Thoracic aorta (tissue), 2 donors: ENCODE measurements at regions not wholly inside any gene's neighbourhood (a gene's known extent, or its start where the extent isn't known, plus 50 kb on each side); places are given as distances from the start of the nearest gene placed in this dataset.

Experiments used
- ATAC-seq: fragments of 150-250 bp; one replicate; pipeline ENCODE4 v1.8.0; 2017; ENCODE audit warnings: low read depth; ENCODE audit not compliant: insufficient number of reproducible peaks, low FRiP score
- DNase-seq: peaks from one replicate; pipeline ENCODE4 v3.0.0-alpha.2; 2020; ENCODE audit warnings: low spot score
- H3K27ac ChIP-seq, 2 donors: fragments of 200-600 bp; sonication (generic); 1 replicate in 1 of 2; 2 replicates in 1 of 2; pipeline ENCODE4 v1.5.1; 2016; ENCODE audit warnings: mild to moderate bottlenecking in 2 of 2, moderate library complexity in 2 of 2
- H3K27me3 ChIP-seq: fragments of 200-600 bp; sonication (generic); replicated peaks from 2 replicates; pipeline ENCODE4 v1.6.0; 2016; ENCODE audit warnings: mild to moderate bottlenecking; ENCODE audit not compliant: insufficient read depth
- H3K36me3 ChIP-seq: fragments of 200-600 bp; sonication (generic); one replicate; pipeline ENCODE4 v1.5.1; 2016
- H3K4me1 ChIP-seq, 2 donors: fragments of 200-600 bp; sonication (generic); 1 replicate in 1 of 2; 2 replicates in 1 of 2; pipeline versions ENCODE4 v1.5.1 to v1.6.0; 2016; ENCODE audit warnings: low read depth in 2 of 2, mild to moderate bottlenecking in 1 of 2; ENCODE audit not compliant: control insufficient read depth in 1 of 2
- H3K4me3 ChIP-seq: fragments of 200-600 bp; sonication (generic); 2 replicates; pipeline ENCODE4 v1.5.1; 2016; ENCODE audit warnings: mild to moderate bottlenecking
- H3K9me3 ChIP-seq: fragments of 200-600 bp; sonication (generic); 2 replicates; pipeline ENCODE4 v1.5.1; 2016
- CTCF ChIP-seq: fragments of 200-600 bp; sonication (generic); IDR thresholded peaks from one replicate; pipeline ENCODE4 v1.5.1; 2019; ENCODE audit warnings: antibody characterized with exemption

DNA sequence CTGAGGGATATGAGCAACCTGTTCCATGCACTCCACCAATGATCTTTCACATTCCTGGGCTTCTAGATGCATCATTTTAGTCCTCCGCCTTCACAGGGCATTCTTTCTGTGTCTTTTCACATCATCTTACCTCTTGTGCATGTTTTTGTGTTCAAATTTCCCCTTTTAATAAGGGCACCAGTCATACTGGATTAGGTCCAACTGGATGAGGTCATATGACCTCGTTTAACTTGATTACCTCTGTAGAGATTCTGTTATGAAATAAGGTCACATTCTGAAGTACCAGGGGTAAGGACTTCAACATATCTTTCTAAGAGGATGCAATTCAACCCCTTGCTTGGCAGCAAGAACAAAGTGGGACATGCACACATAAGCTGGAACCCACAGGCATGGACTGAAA is 335.3 kb upstream of the TLE4 start:
- no peaks in the 10 kb centered on the region for H3K27me3 ChIP-seq
- H3K9me3 ChIP-seq: no peaks in the 10 kb centered on the region
- no peak overlapping the region for H3K4me3 ChIP-seq
- ATAC-seq: no peak
- no peaks in the 10 kb centered on the region for H3K4me1 ChIP-seq
- H3K36me3 ChIP-seq: no peaks in the 10 kb centered on the region
- no peak overlapping the region for H3K27ac ChIP-seq
- no peak for TF ChIP-seq CTCF
- DNase-seq: no peak

GRCh38 chr9:79237861-79238260 is 333.9 kb upstream of the TLE4 start:
- H3K9me3 ChIP-seq: no peaks in the 10 kb centered on the region
- H3K36me3 ChIP-seq: no peaks in the 10 kb centered on the region
- H3K4me1 ChIP-seq: no peaks in the 10 kb centered on the region
- no peak overlapping the region for H3K27ac ChIP-seq
- H3K4me3 ChIP-seq: no peak overlapping the region
- TF ChIP-seq CTCF: no peak
- H3K27me3 ChIP-seq: no peaks in the 10 kb centered on the region
- ATAC-seq: no peak
- DNase-seq: no peak

DNA sequence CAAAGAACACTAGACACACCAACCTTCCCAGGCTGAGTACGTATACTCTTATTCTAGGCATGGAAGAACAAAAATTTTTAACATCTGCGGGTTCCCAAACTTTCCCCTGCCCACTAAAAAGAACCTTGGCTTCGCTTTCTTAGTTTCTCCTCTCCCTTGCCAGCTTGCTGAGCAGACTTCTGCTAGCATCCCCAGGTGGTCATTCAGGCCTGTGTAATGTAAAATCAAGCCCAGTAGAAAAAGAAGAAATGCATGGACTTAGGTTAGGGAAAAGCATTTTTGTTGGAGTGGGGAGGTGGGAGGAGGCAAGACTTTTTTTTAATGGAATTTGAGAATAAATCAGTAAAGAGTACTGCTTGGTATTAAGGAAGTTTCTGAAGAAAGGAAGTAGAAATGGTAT is 331.0 kb upstream of the TLE4 start:
- no peak overlapping the region for H3K27ac ChIP-seq
- H3K36me3 ChIP-seq: no peaks in the 10 kb centered on the region
- no peaks in the 10 kb centered on the region for H3K27me3 ChIP-seq
- ATAC-seq (no peak), DNase-seq (no peak)
- H3K9me3 ChIP-seq: no peaks in the 10 kb centered on the region
- no peak for TF ChIP-seq CTCF
- no peaks in the 10 kb centered on the region for H3K4me1 ChIP-seq
- H3K4me3 ChIP-seq: no peak overlapping the region

DNA sequence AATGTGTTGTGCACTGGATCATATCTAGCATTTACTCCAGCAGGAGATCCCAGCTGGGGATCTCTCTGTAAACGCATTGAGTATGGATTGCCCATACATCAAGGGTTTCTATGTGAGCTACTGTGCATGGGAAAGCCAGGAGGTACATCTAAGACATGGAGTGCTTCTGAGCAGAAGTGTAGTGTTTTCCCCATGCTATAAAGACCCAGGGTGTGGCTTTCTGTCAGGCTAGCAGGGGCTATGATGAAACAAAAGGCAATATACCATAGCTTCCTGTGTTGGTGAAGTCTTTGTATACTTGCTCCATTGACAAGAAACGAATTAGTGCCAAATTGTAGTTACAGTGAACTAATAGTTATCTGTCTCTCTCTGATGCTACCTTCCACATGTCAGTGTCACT is 329.3 kb upstream of the TLE4 start:
- ATAC-seq (no peak), DNase-seq (no peak)
- H3K4me3 ChIP-seq: no peak overlapping the region
- no peak for TF ChIP-seq CTCF
- no peaks in the 10 kb centered on the region for H3K4me1 ChIP-seq
- no peak overlapping the region for H3K27ac ChIP-seq
- no peaks in the 10 kb centered on the region for H3K27me3 ChIP-seq
- no peaks in the 10 kb centered on the region for H3K9me3 ChIP-seq
- H3K36me3 ChIP-seq: no peaks in the 10 kb centered on the region

GRCh38 chr9:79246170-79246569 is 325.6 kb upstream of the TLE4 start:
- Histone ChIP-seq H3K36me3 (no peaks in the 10 kb centered on the region), H3K4me1 (no peaks in the 10 kb centered on the region), H3K27me3 (no peaks in the 10 kb centered on the region), H3K27ac (no peak overlapping the region), H3K4me3 (no peak overlapping the region), H3K9me3 (no peaks in the 10 kb centered on the region)
- ATAC-seq (no peak), DNase-seq (no peak)
- TF ChIP-seq CTCF: no peak
